Activated naive CD4-positive, alpha-beta T cell treated with anti-CD3 and anti-CD28 coated beads, Interleukin-2, amount 50 U/mL, for 72 hours (primary cell): ENCODE measurements at regions not wholly inside any gene's neighbourhood (a gene's known extent, or its start where the extent isn't known, plus 50 kb on each side); places are given as distances from the start of the nearest gene placed in this dataset.
"Not testable (repeated sequence)": the region's sequence is repeated elsewhere in the genome, so short reads cannot be mapped to it uniquely, and the experiment has no call there.

ENCODE experiments used
- ATAC-seq, 2 donors: fragments of 150-1000 bp; cut with Tn5 transposase; 2 replicates each; pipeline ENCODE4 v1.10.0; 2021; ENCODE audit warnings: mild to moderate bottlenecking in 2 of 2, moderate library complexity in 2 of 2
- DNase-seq, 2 donors: peaks; one replicate each; pipeline ENCODE4 v3.0.0; 2021 to 2022; ENCODE audit warnings: low spot score in 2 of 2
- H3K27ac Mint-ChIP-seq, 2 donors: one replicate each; pipeline ENCODE4 v1.8.0; 2022; ENCODE audit warnings: mild to moderate bottlenecking in 2 of 2, mixed read lengths in 2 of 2
- H3K36me3 Mint-ChIP-seq, 2 donors: one replicate each; pipeline ENCODE4 v1.8.0; 2022; ENCODE audit warnings: mixed read lengths in 2 of 2
- H3K9me3 Mint-ChIP-seq, 2 donors: one replicate each; pipeline ENCODE4 v1.8.0; 2022; ENCODE audit warnings: mixed read lengths in 2 of 2

DNA sequence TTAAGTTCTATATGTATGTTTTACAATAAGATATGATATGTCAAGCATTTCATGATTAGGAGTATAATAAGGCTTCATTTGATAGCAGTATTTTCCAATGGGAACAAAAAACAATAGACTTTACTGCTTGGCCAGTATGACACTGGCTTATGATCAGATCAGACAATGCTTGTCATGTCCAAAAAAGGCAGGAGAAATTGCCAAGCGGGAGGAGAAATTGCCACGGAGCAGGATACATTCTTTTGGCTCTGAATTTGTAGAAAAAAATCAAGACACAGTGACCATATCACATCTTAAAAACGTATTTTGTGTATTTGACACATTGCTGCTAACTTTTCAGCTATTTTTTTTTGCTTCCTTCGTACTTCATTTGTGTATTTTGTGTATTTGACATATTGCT is 404.1 kb downstream of the CNTNAP4 start:
- Mint-ChIP-seq H3K27ac (no peak overlapping the region), H3K9me3 (peaks cover 0 to 4% of the 10 kb centered on the region in 2 donors), H3K36me3 (no peaks in the 10 kb centered on the region)
- ATAC-seq (no peak), DNase-seq (no peak)

DNA sequence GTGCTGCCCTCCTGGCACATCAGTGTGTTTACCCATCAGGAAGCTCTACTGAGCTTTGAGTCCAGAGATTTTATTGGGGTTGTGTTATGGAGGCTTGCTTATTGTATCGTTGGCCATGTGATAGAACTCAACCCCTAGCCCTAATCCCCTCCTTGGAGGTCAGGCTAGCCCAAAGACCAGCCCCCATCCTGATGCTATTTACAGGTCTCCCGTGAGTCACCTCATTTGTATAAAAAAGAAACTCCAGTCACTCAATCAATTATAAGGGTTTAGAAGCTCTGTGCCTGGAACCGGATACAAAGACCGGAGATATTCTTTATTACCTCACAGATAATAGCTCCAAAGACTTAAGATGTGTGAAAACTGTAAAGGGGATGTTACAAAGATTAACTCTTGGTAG is 405.9 kb downstream of the CNTNAP4 start:
- DNase-seq (no peak), ATAC-seq (no peak)
- Mint-ChIP-seq H3K9me3 (peaks cover 3 to 4% of the 10 kb centered on the region in 2 donors), H3K27ac (no peak overlapping the region), H3K36me3 (no peaks in the 10 kb centered on the region)

DNA sequence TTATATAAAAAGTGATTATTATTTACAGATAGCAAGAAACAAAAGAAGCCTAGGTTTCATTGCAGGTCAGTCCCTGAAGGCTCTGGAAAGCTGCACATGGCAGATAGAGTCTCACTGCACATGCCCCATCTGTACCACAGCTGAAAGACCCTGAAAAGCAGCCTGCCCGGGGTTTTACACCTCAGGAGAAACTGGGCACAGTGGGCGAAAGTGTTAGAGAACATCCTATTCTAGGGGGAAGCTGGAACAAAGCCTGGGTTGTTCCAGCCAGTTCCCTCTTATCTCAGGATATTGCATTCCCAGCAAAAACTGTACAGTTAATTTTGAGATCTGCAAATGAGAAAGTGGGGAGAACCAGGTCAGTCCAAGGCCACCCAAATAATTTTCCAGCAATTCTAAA is 419.7 kb downstream of the CNTNAP4 start:
- Mint-ChIP-seq H3K27ac (no peak overlapping the region), H3K36me3 (peaks cover 0 to 5% of the 10 kb centered on the region in 2 donors), H3K9me3 (peaks cover 10 to 14% of the 10 kb centered on the region in 2 donors)
- DNase-seq (no peak), ATAC-seq (no peak)

GRCh38 chr16:76705892-76706291 is 428.7 kb downstream of the CNTNAP4 start:
- no peaks in the 10 kb centered on the region for H3K9me3 Mint-ChIP-seq
- H3K36me3 Mint-ChIP-seq = no peaks in the 10 kb centered on the region
- H3K27ac Mint-ChIP-seq = no peak overlapping the region
- no peak for ATAC-seq
- DNase-seq = no peak

GRCh38 chr16:76713191-76713590 is 436.0 kb downstream of the CNTNAP4 start:
- Mint-ChIP-seq H3K36me3 (peaks cover 5 to 8% of the 10 kb centered on the region in 2 donors), H3K27ac (no peak overlapping the region), H3K9me3 (peaks cover 12 to 15% of the 10 kb centered on the region in 2 donors)
- DNase-seq (no peak), ATAC-seq (no peak)

- H3K36me3 Mint-ChIP-seq, ATAC-seq, DNase-seq, H3K27ac Mint-ChIP-seq: not testable (repeated sequence)
- peaks cover 18 to 31% of the 10 kb centered on the region in 2 donors for H3K9me3 Mint-ChIP-seq
Observed at GRCh38 chr16:76716251-76716650, 439.1 kb downstream of the CNTNAP4 start.

- Mint-ChIP-seq H3K9me3 (peaks cover 15 to 18% of the 10 kb centered on the region in 2 donors), H3K36me3 (no peaks in the 10 kb centered on the region), H3K27ac (no peak overlapping the region)
- ATAC-seq (no peak), DNase-seq (no peak)
Observed at GRCh38 chr16:76724181-76724580, 447.0 kb downstream of the CNTNAP4 start.

DNA sequence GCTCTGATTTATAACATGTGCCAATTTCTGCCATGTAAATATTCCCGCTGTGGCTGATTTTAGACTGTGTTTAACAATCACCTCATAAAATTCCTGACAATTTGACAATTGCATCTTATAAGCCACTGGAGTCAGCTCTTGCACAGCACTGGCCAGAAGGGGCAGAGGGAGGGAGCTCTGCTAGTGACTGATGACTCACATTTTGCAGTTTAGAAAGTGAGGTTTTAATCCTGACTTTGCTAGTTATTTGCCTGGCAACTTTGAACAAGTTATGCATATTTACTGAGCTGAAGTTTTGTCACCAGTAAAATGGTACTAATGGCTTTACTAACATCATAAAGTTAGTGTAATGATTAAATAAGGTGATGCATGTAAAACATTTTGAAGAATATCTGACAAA is 452.3 kb downstream of the CNTNAP4 start:
- ATAC-seq (no peak), DNase-seq (no peak)
- Mint-ChIP-seq H3K9me3 (peaks cover 9 to 17% of the 10 kb centered on the region in 2 donors), H3K27ac (no peak overlapping the region), H3K36me3 (no peaks in the 10 kb centered on the region)

DNA sequence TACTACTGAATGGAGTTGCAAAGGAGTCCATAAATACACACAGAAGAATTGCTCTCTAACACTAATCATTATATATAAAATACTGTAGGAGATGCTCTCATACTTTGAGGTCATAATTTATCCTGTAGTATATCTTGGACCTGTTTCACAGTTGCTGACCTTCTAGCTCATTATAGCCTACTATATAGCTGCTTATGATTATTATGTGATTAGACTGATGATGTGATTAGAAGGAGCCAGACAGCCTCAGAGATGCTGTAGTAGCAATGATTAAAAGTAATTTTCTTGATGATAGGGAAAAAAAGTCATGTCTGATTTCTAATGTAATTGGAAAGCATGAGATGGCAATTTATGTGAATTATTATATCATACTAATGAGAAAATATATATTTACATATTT is 455.7 kb downstream of the CNTNAP4 start:
- ATAC-seq = no peak
- no peak overlapping the region for H3K27ac Mint-ChIP-seq
- DNase-seq = no peak
- H3K36me3 Mint-ChIP-seq = no peaks in the 10 kb centered on the region
- peaks cover 2 to 9% of the 10 kb centered on the region in 2 donors for H3K9me3 Mint-ChIP-seq

GRCh38 chr16:76741623-76742022 is 449.4 kb upstream of the MON1B start:
- ATAC-seq (no peak), DNase-seq (no peak)
- no peak overlapping the region for H3K27ac Mint-ChIP-seq
- peaks cover 28 to 34% of the 10 kb centered on the region in 2 donors for H3K9me3 Mint-ChIP-seq
- H3K36me3 Mint-ChIP-seq = peaks cover 0 to 9% of the 10 kb centered on the region in 2 donors

GRCh38 chr16:76748461-76749348 is 442.3 kb upstream of the MON1B start:
- Mint-ChIP-seq H3K9me3 (peaks cover 7 to 11% of the 10 kb centered on the region in 2 donors), H3K27ac (no peak overlapping the region), H3K36me3 (no peaks in the 10 kb centered on the region)
- ATAC-seq = no peak
- DNase-seq = no peak

DNA sequence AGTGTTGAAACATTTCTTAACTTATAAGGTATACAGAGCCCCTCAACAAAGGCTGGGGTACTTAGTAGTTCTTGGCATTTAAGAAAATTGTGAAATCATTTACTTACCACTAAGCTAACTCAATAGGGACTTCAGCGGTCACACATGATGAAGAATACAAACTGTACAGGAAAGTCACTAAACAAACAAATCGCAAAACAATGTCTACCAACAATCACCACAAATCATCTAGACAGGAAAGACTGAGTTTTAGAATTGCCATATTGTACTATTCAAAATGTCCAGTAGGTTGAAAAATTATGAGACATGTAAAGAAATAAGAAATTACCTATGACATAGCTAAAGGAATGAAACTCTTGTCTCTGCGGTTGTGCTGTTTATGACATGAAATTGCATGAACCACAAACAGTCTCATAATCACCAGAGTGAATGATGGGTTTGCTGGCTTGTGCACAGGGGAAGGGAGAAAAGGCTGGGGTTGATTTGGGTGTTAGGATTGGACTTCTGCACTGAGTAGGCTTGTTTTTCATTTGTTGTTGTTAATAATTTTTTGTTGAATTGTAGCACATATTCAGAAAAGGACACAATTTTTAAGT is 441.1 kb upstream of the MON1B start:
- no peak for DNase-seq
- ATAC-seq = no peak

GRCh38 chr16:76755496-76755895 is 435.5 kb upstream of the MON1B start:
- DNase-seq (no peak), ATAC-seq (no peak)
- no peak overlapping the region for H3K27ac Mint-ChIP-seq
- peaks cover 0 to 4% of the 10 kb centered on the region in 2 donors for H3K9me3 Mint-ChIP-seq
- H3K36me3 Mint-ChIP-seq = no peaks in the 10 kb centered on the region

More for the DNA sequence above, 441.1 kb upstream of the MON1B start:
- no peak overlapping the region for H3K27ac Mint-ChIP-seq
- peaks cover 6 to 7% of the 10 kb centered on the region in 2 donors for H3K9me3 Mint-ChIP-seq
- H3K36me3 Mint-ChIP-seq = no peaks in the 10 kb centered on the region

DNA sequence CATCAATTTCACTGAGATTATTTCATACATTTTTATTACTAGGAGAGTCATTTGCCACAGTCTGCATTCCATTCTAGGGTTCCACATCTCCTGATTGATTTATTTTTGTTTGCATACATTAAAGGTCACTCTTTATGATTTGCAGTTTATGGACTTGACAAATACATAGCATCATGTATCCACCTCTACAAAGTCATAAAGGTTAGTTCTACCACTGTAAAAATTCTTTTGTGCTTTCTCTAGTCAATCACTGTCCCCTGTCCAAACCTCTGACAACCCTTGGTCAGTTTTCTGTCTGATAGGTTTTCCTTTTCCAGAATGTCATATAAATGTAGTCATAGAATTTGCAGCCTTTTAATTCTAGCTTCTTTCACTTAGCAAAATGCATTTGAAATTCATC is 434.6 kb upstream of the MON1B start:
- H3K9me3 Mint-ChIP-seq = peaks cover 5 to 10% of the 10 kb centered on the region in 2 donors
- ATAC-seq = no peak
- no peak for DNase-seq
- no peaks in the 10 kb centered on the region for H3K36me3 Mint-ChIP-seq
- H3K27ac Mint-ChIP-seq = no peak overlapping the region

- H3K9me3 Mint-ChIP-seq = peaks cover 5 to 11% of the 10 kb centered on the region in 2 donors
- no peaks in the 10 kb centered on the region for H3K36me3 Mint-ChIP-seq
- DNase-seq (no peak), ATAC-seq (no peak)
- no peak overlapping the region for H3K27ac Mint-ChIP-seq
Observed at GRCh38 chr16:76756951-76757350, 434.0 kb upstream of the MON1B start.

- Mint-ChIP-seq H3K9me3 (peaks cover 30 to 33% of the 10 kb centered on the region in 2 donors), H3K36me3 (no peaks in the 10 kb centered on the region)
- no peak for ATAC-seq
Observed at GRCh38 chr16:76766538-76766937, 424.5 kb upstream of the MON1B start.

GRCh38 chr16:76768316-76768715 is 422.7 kb upstream of the MON1B start:
- Mint-ChIP-seq H3K9me3 (peaks cover 21 to 29% of the 10 kb centered on the region in 2 donors), H3K27ac (no peak overlapping the region), H3K36me3 (no peaks in the 10 kb centered on the region)
- ATAC-seq (no peak), DNase-seq (no peak)

More at GRCh38 chr16:76766538-76766937, 424.5 kb upstream of the MON1B start:
- H3K27ac Mint-ChIP-seq = no peak overlapping the region
- DNase-seq = no peak
